Neutrophil (primary cell): ENCODE measurements at regions not wholly inside any gene's neighbourhood (a gene's known extent, or its start where the extent isn't known, plus 50 kb on each side); places are given as distances from the start of the nearest gene placed in this dataset.
"Not testable (repeated sequence)": the region's sequence is repeated elsewhere in the genome, so short reads cannot be mapped to it uniquely, and the experiment has no call there.

Experiments
- H3K27ac ChIP-seq: fragments of 200-600 bp; sonication (generic); 2 replicates; pipeline ENCODE4 v1.5.1; 2016; ENCODE audit warnings: mild to moderate bottlenecking, moderate library complexity
- H3K27me3 ChIP-seq: fragments of 200-600 bp; sonication (generic); 2 replicates; pipeline ENCODE4 v1.6.0; 2016; ENCODE audit warnings: mild to moderate bottlenecking
- H3K36me3 ChIP-seq: fragments of 200-600 bp; sonication (generic); 2 replicates; pipeline ENCODE4 v1.5.1; 2017
- H3K4me1 ChIP-seq, 2 experiments: fragments of 200-600 bp in 1 of 2; sonication (generic) in 1 of 2; 1 replicate in 1 of 2; 2 replicates in 1 of 2; pipeline versions ENCODE4 v1.5.1 to v1.6.1; 2013 to 2016; ENCODE audit warnings: low read depth in 1 of 2, low read length in 1 of 2, mild to moderate bottlenecking in 1 of 2, moderate library complexity in 1 of 2; ENCODE audit not compliant: control insufficient read depth in 1 of 2, insufficient read depth in 1 of 2
- H3K4me3 ChIP-seq, 2 experiments: fragments of 200-600 bp in 1 of 2; sonication (generic) in 1 of 2; 1 replicate in 1 of 2; 2 replicates in 1 of 2; pipeline ENCODE4 v1.5.1; 2013 to 2016; ENCODE audit warnings: low read depth in 1 of 2, low read length in 1 of 2, mild to moderate bottlenecking in 1 of 2, moderate library complexity in 1 of 2
- H3K9me3 ChIP-seq: fragments of 200-600 bp; sonication (generic); 2 replicates; pipeline ENCODE4 v1.5.1; 2016
- TF ChIP-seq, protein P1 (sequence below): fragments of 200-600 bp; sonication (generic); IDR thresholded peaks from 2 replicates; pipeline ENCODE4 v1.5.1; 2016; ENCODE audit warnings: antibody characterized with exemption

DNA sequence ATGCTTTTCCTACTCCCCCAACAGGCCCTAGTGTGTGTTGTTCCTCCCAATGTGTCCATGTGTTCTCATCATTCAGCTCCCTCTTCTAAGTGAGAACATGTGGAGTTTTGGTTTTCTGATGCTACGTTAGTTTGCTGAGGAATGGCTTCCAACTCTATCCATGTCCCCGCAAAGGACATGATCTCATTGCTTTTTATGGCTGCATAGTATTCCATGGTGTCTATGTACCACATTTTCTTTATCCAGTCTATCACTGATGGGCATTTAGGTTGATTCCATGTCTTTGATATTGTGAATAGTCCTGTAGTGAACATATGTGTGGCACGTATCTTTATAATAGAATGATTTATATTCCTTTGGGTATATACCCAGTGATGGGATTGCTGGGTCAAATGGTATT lies 72.5 kb upstream of the CCNY start:
- not testable (repeated sequence) for H3K9me3 ChIP-seq, H3K27ac ChIP-seq, H3K4me3 ChIP-seq, H3K4me1 ChIP-seq, H3K27me3 ChIP-seq, H3K36me3 ChIP-seq

- not testable (repeated sequence) for H3K9me3 ChIP-seq, H3K27me3 ChIP-seq, H3K4me3 ChIP-seq, H3K36me3 ChIP-seq, H3K27ac ChIP-seq
- peaks cover 6 to 12% of the 10 kb centered on the region in 2 experiments for H3K4me1 ChIP-seq
Observed at GRCh38 chr10:35264636-35265035, 71.7 kb upstream of the CCNY start.

GRCh38 chr10:35265435-35265834 lies 70.9 kb upstream of the CCNY start:
- H3K36me3 ChIP-seq: no peaks in the 10 kb centered on the region
- no peak overlapping the region for H3K4me3 ChIP-seq

DNA sequence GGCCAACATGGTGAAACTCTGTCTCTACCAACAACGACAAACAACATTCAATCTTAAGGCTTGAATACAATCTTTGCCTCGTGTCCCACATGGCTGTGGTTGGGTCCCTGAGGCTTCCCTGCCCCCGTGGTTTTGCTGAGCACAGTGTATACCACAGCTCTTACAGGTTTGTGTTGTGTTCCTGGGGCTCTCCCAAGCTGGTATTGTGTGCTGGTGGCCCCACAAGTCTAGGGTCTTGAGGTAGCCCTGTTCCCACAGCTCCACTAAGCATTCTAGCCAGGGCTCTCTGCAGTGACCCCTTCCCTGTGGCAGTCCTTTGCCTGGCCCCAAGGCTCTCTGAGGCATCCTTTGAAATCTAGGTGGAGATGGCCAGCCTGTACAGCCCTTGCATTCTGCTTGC lies 68.0 kb upstream of the CCNY start:
- Histone ChIP-seq H3K4me3 (no peak overlapping the region), H3K27ac (no peak overlapping the region), H3K27me3 (no peaks in the 10 kb centered on the region), H3K9me3 (no peaks in the 10 kb centered on the region), H3K36me3 (no peaks in the 10 kb centered on the region), H3K4me1 (peaks cover 6 to 12% of the 10 kb centered on the region in 2 experiments)
- TF ChIP-seq, protein P1, sequence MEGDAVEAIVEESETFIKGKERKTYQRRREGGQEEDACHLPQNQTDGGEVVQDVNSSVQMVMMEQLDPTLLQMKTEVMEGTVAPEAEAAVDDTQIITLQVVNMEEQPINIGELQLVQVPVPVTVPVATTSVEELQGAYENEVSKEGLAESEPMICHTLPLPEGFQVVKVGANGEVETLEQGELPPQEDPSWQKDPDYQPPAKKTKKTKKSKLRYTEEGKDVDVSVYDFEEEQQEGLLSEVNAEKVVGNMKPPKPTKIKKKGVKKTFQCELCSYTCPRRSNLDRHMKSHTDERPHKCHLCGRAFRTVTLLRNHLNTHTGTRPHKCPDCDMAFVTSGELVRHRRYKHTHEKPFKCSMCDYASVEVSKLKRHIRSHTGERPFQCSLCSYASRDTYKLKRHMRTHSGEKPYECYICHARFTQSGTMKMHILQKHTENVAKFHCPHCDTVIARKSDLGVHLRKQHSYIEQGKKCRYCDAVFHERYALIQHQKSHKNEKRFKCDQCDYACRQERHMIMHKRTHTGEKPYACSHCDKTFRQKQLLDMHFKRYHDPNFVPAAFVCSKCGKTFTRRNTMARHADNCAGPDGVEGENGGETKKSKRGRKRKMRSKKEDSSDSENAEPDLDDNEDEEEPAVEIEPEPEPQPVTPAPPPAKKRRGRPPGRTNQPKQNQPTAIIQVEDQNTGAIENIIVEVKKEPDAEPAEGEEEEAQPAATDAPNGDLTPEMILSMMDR: no peak

More at GRCh38 chr10:35265435-35265834, 70.9 kb upstream of the CCNY start:
- H3K27me3 ChIP-seq: no peaks in the 10 kb centered on the region
- no peaks in the 10 kb centered on the region for H3K9me3 ChIP-seq
- no peak overlapping the region for H3K27ac ChIP-seq
- peaks cover 6 to 12% of the 10 kb centered on the region in 2 experiments for H3K4me1 ChIP-seq
- TF ChIP-seq, protein P1: no peak

DNA sequence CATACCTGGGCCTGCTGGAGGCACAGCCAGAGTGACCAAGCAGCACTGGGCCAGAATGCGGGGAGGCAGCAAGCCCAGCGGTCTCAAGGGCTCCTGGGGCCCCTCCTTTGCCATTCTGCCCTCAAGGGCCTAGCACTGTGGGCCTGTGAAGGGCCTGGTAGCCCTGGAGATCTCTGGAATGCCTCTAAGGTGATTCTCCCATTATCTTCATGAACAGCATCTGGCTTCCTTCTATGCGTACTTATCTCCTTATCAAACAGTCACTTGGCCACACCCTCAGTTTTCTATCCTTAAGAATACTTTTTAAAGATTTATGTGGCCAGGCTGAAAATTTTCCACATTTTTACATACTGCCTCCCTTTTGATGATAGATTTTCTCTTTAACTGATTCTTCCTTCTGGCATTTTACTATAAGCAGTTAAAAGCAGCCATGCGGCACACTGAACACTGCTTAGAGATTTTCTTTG lies 67.5 kb upstream of the CCNY start:
- Histone ChIP-seq H3K4me1 (peaks cover 6 to 12% of the 10 kb centered on the region in 2 experiments), H3K4me3 (no peak overlapping the region), H3K27ac (no peak overlapping the region), H3K27me3 (no peaks in the 10 kb centered on the region), H3K9me3 (no peaks in the 10 kb centered on the region), H3K36me3 (no peaks in the 10 kb centered on the region)
- TF ChIP-seq, protein P1: no peak

- peaks cover 6 to 12% of the 10 kb centered on the region in 2 experiments for H3K4me1 ChIP-seq
- no peaks in the 10 kb centered on the region for H3K27me3 ChIP-seq
- H3K36me3 ChIP-seq: no peaks in the 10 kb centered on the region
- TF ChIP-seq, protein P1: no peak
- no peak overlapping the region for H3K27ac ChIP-seq
- H3K9me3 ChIP-seq: no peaks in the 10 kb centered on the region
- no peak overlapping the region for H3K4me3 ChIP-seq
Observed at GRCh38 chr10:35270100-35270499, 66.2 kb upstream of the CCNY start.
